H9 (cell line): ENCODE measurements at regions not wholly inside any gene's neighbourhood (a gene's known extent, or its start where the extent isn't known, plus 50 kb on each side); places are given as distances from the start of the nearest gene placed in this dataset.

Experiments used
- DNase-seq: peaks from one replicate; pipeline ENCODE4 v3.0.0-alpha.2; 2017
- H2AFZ ChIP-seq: one replicate; pipeline ENCODE4 v1.6.1; 2013; ENCODE audit warnings: mild to moderate bottlenecking, low read length, control low read depth, moderate library complexity
- H2AK5ac ChIP-seq: 2 replicates; pipeline ENCODE4 v1.6.1; 2013; ENCODE audit warnings: low read length, control low read depth, mixed read lengths; ENCODE audit not compliant: insufficient read length
- H2BK120ac ChIP-seq: one replicate; pipeline ENCODE4 v1.6.1; 2013; ENCODE audit warnings: low read depth, mild to moderate bottlenecking, low read length, control low read depth, inconsistent platforms; ENCODE audit not compliant: poor library complexity, severe bottlenecking
- H2BK12ac ChIP-seq: 2 replicates; pipeline ENCODE4 v1.6.1; 2013; ENCODE audit warnings: low read length, control low read depth, mixed read lengths, low read depth; ENCODE audit not compliant: insufficient read length
- H2BK15ac ChIP-seq: 2 replicates; pipeline ENCODE4 v1.6.1; 2013; ENCODE audit warnings: low read depth, low read length, control low read depth
- H2BK20ac ChIP-seq: one replicate; pipeline ENCODE4 v1.6.1; 2013; ENCODE audit warnings: low read depth, mild to moderate bottlenecking, low read length, control low read depth, inconsistent platforms; ENCODE audit not compliant: poor library complexity, severe bottlenecking
- H2BK5ac ChIP-seq: 2 replicates; pipeline ENCODE4 v1.6.1; 2013; ENCODE audit warnings: low read length, control low read depth, mixed read lengths; ENCODE audit not compliant: insufficient read length
- H3K14ac ChIP-seq: 2 replicates; pipeline ENCODE4 v1.6.1; 2013; ENCODE audit warnings: low read length, control low read depth; ENCODE audit not compliant: insufficient read depth
- H3K18ac ChIP-seq: 2 replicates; pipeline ENCODE4 v1.6.1; 2013; ENCODE audit warnings: low read depth, mild to moderate bottlenecking, mixed read lengths, low read length, control low read depth; ENCODE audit not compliant: insufficient read length
- H3K23ac ChIP-seq: 2 replicates; pipeline ENCODE4 v1.6.1; 2013; ENCODE audit warnings: low read length, control low read depth, mixed read lengths, low read depth; ENCODE audit not compliant: insufficient read length
- H3K23me2 ChIP-seq: 2 replicates; pipeline ENCODE4 v1.6.1; 2013; ENCODE audit warnings: low read depth, mild to moderate bottlenecking, mixed read lengths, low read length, control low read depth; ENCODE audit not compliant: insufficient read length, poor library complexity, severe bottlenecking
- H3K27ac ChIP-seq: 2 replicates; pipeline ENCODE4 v1.5.1; 2013; ENCODE audit warnings: low read length, control low read depth, mixed read lengths, low read depth; ENCODE audit not compliant: insufficient read length
- H3K27me3 ChIP-seq: 2 replicates; pipeline ENCODE4 v1.6.1; 2013; ENCODE audit warnings: low read length, control low read depth, inconsistent platforms; ENCODE audit not compliant: insufficient read depth
- H3K4ac ChIP-seq: 2 replicates; pipeline ENCODE4 v1.6.1; 2013; ENCODE audit warnings: low read depth, mild to moderate bottlenecking, control low read depth, inconsistent platforms, low read length, moderate library complexity
- H3K4me1 ChIP-seq: 2 replicates; pipeline ENCODE4 v1.6.1; 2013; ENCODE audit warnings: low read length, control low read depth, inconsistent platforms; ENCODE audit not compliant: insufficient read depth
- H3K4me2 ChIP-seq: 2 replicates; pipeline ENCODE4 v1.6.1; 2013; ENCODE audit warnings: low read length, control low read depth, mixed read lengths; ENCODE audit not compliant: insufficient read length, insufficient read depth
- H3K56ac ChIP-seq: 2 replicates; pipeline ENCODE4 v1.6.1; 2013; ENCODE audit warnings: low read depth, mild to moderate bottlenecking, mixed read lengths, low read length, control low read depth; ENCODE audit not compliant: insufficient read length
- H3K79me1 ChIP-seq: 2 replicates; pipeline ENCODE4 v1.6.1; 2013; ENCODE audit warnings: low read depth, mild to moderate bottlenecking, moderate library complexity, low read length, control low read depth, inconsistent platforms; ENCODE audit not compliant: insufficient read depth, poor library complexity, severe bottlenecking
- H3K79me2 ChIP-seq: 2 replicates; pipeline ENCODE4 v1.6.1; 2013; ENCODE audit warnings: low read length, control low read depth, inconsistent platforms; ENCODE audit not compliant: insufficient read depth
- H3K9ac ChIP-seq: 2 replicates; pipeline ENCODE4 v1.6.1; 2013; ENCODE audit warnings: low read length, control low read depth, mixed read lengths; ENCODE audit not compliant: insufficient read length; ENCODE audit errors: extremely low read depth
- H3K9me3 ChIP-seq: one replicate; pipeline ENCODE4 v1.6.1; 2013; ENCODE audit warnings: low read depth, low read length, inconsistent platforms; ENCODE audit not compliant: control insufficient read depth
- H3T11ph ChIP-seq: one replicate; pipeline ENCODE4 v1.6.1; 2013; ENCODE audit warnings: mild to moderate bottlenecking, low read length, control low read depth, inconsistent platforms
- H4K20me1 ChIP-seq: one replicate; pipeline ENCODE4 v1.6.1; 2013; ENCODE audit not compliant: control insufficient read depth, insufficient read length, insufficient read depth
- H4K5ac ChIP-seq: 2 replicates; pipeline ENCODE4 v1.6.1; 2013; ENCODE audit warnings: low read depth, mild to moderate bottlenecking, mixed read lengths, low read length, control low read depth; ENCODE audit not compliant: insufficient read length
- H4K8ac ChIP-seq: replicated peaks from 2 replicates; pipeline ENCODE4 v1.6.1; 2013; ENCODE audit warnings: low read length, control low read depth, mixed read lengths, low read depth; ENCODE audit not compliant: insufficient read length
- H4K91ac ChIP-seq: 2 replicates; pipeline ENCODE4 v1.6.1; 2013; ENCODE audit warnings: low read depth, mild to moderate bottlenecking, moderate library complexity, mixed read lengths, low read length, control low read depth; ENCODE audit not compliant: insufficient read length
- H3K27ac Mint-ChIP-seq, 3 experiments: 2 replicates in 2 of 3; 3 replicates in 1 of 3; pipeline ENCODE4 v1.8.0; 2020 to 2021; ENCODE audit warnings: mixed read lengths in 3 of 3, mild to moderate bottlenecking in 1 of 3, moderate library complexity in 1 of 3
- H3K27me3 Mint-ChIP-seq: 2 replicates; pipeline ENCODE4 v1.8.0; 2021; ENCODE audit warnings: low read depth, mild to moderate bottlenecking, moderate library complexity, mixed read lengths
- H3K36me3 Mint-ChIP-seq, 3 experiments: 2 replicates in 2 of 3; 3 replicates in 1 of 3; pipeline ENCODE4 v1.8.0; 2020 to 2021; ENCODE audit warnings: low read depth in 3 of 3, mixed read lengths in 3 of 3; ENCODE audit not compliant: insufficient read depth in 1 of 3
- H3K4me1 Mint-ChIP-seq, 2 experiments: 2 replicates each; pipeline ENCODE4 v1.8.0; 2020; ENCODE audit warnings: mixed read lengths in 2 of 2
- H3K4me3 Mint-ChIP-seq, 2 experiments: 2 replicates in 1 of 2; 3 replicates in 1 of 2; pipeline ENCODE4 v1.8.0; 2020 to 2021; ENCODE audit warnings: mild to moderate bottlenecking in 2 of 2, mixed read lengths in 2 of 2, moderate library complexity in 1 of 2
- H3K9me3 Mint-ChIP-seq, 2 experiments: 2 replicates in 1 of 2; 3 replicates in 1 of 2; pipeline ENCODE4 v1.8.0; 2020; ENCODE audit warnings: mild to moderate bottlenecking in 2 of 2, mixed read lengths in 2 of 2, moderate library complexity in 1 of 2
- CTCF ChIP-seq: fragments of 200-600 bp; sonication (generic); conservative IDR thresholded peaks from 3 replicates; pipeline ENCODE4 v1.8.0; 2021; ENCODE audit warnings: antibody characterized with exemption, mild to moderate bottlenecking
- WGBS: extraction: QIAGEN DNeasy Blood & Tissue Kit; methylation state at CpG from one replicate; pipeline ENCODE4 v1.1.7; 2013; ENCODE audit warnings: missing lambda C conversion rate, low lambda C conversion rate, mixed read lengths; ENCODE audit not compliant: insufficient read length; ENCODE audit errors: extremely low coverage; 5-methylcytosine and 5-hydroxymethylcytosine counted together

- WGBS, result no CpG with 5 or more reads among the region's 5 CpGs
- TF ChIP-seq CTCF, result no peak
- H3K27ac Mint-ChIP-seq, result no peak overlapping the region
Observed at GRCh38 chr4:189592890-189593289, 347.8 kb upstream of the FRG1 start.

More at GRCh38 chr4:189592890-189593289, 347.8 kb upstream of the FRG1 start:
- Histone ChIP-seq H3K4ac (no peak overlapping the region), H3K27me3 (no peaks in the 10 kb centered on the region), H3K56ac (no peak overlapping the region), H3K14ac (no peak overlapping the region), H2BK5ac (no peak overlapping the region), H2BK12ac (no peak overlapping the region), H4K91ac (no peak overlapping the region), H2AFZ (no peak overlapping the region), H3T11ph (no peak overlapping the region), H3K18ac (no peak overlapping the region), H3K23me2 (no peaks in the 10 kb centered on the region), H2BK120ac (no peak overlapping the region), H2BK15ac (no peak overlapping the region), H3K79me1 (no peaks in the 10 kb centered on the region), H3K23ac (no peak overlapping the region), H3K79me2 (no peaks in the 10 kb centered on the region), H2AK5ac (no peak overlapping the region), H3K9me3 (peaks cover 15% of the 10 kb centered on the region), H3K9ac (no peak overlapping the region), H3K4me2 (no peak overlapping the region), H4K20me1 (no peaks in the 10 kb centered on the region), H4K8ac (no peak overlapping the region), H3K27ac (no peak overlapping the region), H2BK20ac (no peak overlapping the region), H4K5ac (no peak overlapping the region), H3K4me1 (no peaks in the 10 kb centered on the region)
- peaks cover 0 to 2% (median 2%) of the 10 kb centered on the region in 3 experiments; a peak in 3 of 7 replicates for H3K36me3 Mint-ChIP-seq
- H3K4me1 Mint-ChIP-seq, result no peaks in the 10 kb centered on the region; a peak in 1 of 4 replicates
- DNase-seq, result no peak
- no peak overlapping the region for H3K4me3 Mint-ChIP-seq
- peaks cover 62 to 79% of the 10 kb centered on the region in 2 experiments for H3K9me3 Mint-ChIP-seq
- H3K27me3 Mint-ChIP-seq, result no peaks in the 10 kb centered on the region
